MCF 10A (cell line): ENCODE measurements at regions not wholly inside any gene's neighbourhood (a gene's known extent, or its start where the extent isn't known, plus 50 kb on each side); places are given as distances from the start of the nearest gene placed in this dataset.

ENCODE experiments used
- BruUV-seq: library from RNA; stranded (reverse); fragments of 400-500 nt; replicated peaks from 2 replicates; lab custom pipeline; 2021; lab: Mats Ljungman, UMichigan
- CTCF ChIA-PET: fragments of 300-600 bp; sonication (Branson Sonifier 250); formaldehyde crosslinking; extraction: SDS; loops from one replicate; lab custom pipeline; 2021; ENCODE audit warnings: antibody characterized with exemption, inconsistent platforms; lab: Yijun Ruan, JAX
- POLR2A ChIA-PET: fragments of 300-600, 350-650 bp; sonication (Branson Sonifier 250); formaldehyde crosslinking; extraction: SDS; loops from one replicate; lab custom pipeline; 2020; ENCODE audit warnings: antibody characterized with exemption, inconsistent platforms; lab: Yijun Ruan, JAX
- DNase-seq: peaks from one replicate; pipeline ENCODE4 v3.0.0-alpha.2; 2018; ENCODE audit not compliant: unreplicated experiment
- H3K27ac Mint-ChIP-seq: one replicate; pipeline ENCODE4 v1.8.0; 2022; ENCODE audit warnings: mild to moderate bottlenecking, low read depth, mixed read lengths; ENCODE audit not compliant: unreplicated experiment
- H3K27me3 Mint-ChIP-seq: one replicate; pipeline ENCODE4 v1.8.0; 2022; ENCODE audit warnings: mixed read lengths; ENCODE audit not compliant: insufficient read depth, unreplicated experiment
- H3K36me3 Mint-ChIP-seq: one replicate; pipeline ENCODE4 v1.8.0; 2022; ENCODE audit warnings: mild to moderate bottlenecking, moderate library complexity, mixed read lengths; ENCODE audit not compliant: insufficient read depth, unreplicated experiment
- H3K4me1 Mint-ChIP-seq: one replicate; pipeline ENCODE4 v1.8.0; 2022; ENCODE audit warnings: mixed read lengths; ENCODE audit not compliant: insufficient read depth, unreplicated experiment
- H3K4me3 Mint-ChIP-seq: one replicate; pipeline ENCODE4 v1.8.0; 2022; ENCODE audit warnings: mild to moderate bottlenecking, moderate library complexity, mixed read lengths; ENCODE audit not compliant: unreplicated experiment
- H3K9me3 Mint-ChIP-seq: one replicate; pipeline ENCODE4 v1.8.0; 2022; ENCODE audit warnings: mixed read lengths; ENCODE audit not compliant: unreplicated experiment
- CTCF ChIP-seq: fragments of 200-600 bp; IDR thresholded peaks from one replicate; pipeline ENCODE4 v1.8.0; 2022; ENCODE audit warnings: antibody characterized with exemption, mild to moderate bottlenecking; ENCODE audit not compliant: unreplicated experiment
- intact Hi-C: fragments of 100-400 bp; cut with micrococcal nuclease; formaldehyde crosslinking; loops from 2 replicates; pipeline ENCODE4 v1.14.1; 2022

GRCh38 chr16:8187782-8188372 lies 402.4 kb downstream of the TMEM114 start:
- intact Hi-C loops = no loop called here
- CTCF ChIA-PET = interaction anchor here (0.5 kb wide), 1 partner anchor 9 kb away, joined by 4 read pairs; no protein-coding TSS in a partner anchor
- H3K36me3 Mint-ChIP-seq = no peaks in the 10 kb centered on the region
- no peaks in the 10 kb centered on the region for H3K4me1 Mint-ChIP-seq
- no peaks in the 10 kb centered on the region for H3K27me3 Mint-ChIP-seq
- DNase-seq = no peak
- TF ChIP-seq CTCF = no peak
- no peak overlapping the region for H3K4me3 Mint-ChIP-seq
- POLR2A ChIA-PET = no interaction called here
- BruUV-seq = no TSS peak
- H3K27ac Mint-ChIP-seq = no peak overlapping the region
- peaks cover 31% of the 10 kb centered on the region for H3K9me3 Mint-ChIP-seq

- no TSS peak for BruUV-seq
- TF ChIP-seq CTCF = no peak
- CTCF ChIA-PET = no interaction called here
- no peaks in the 10 kb centered on the region for H3K36me3 Mint-ChIP-seq
- H3K9me3 Mint-ChIP-seq = peaks cover 15% of the 10 kb centered on the region
- POLR2A ChIA-PET = interaction anchor here (0.6 kb wide), 1 partner anchor 21 kb away, joined by 4 read pairs; no protein-coding TSS in a partner anchor
- DNase-seq = no peak
- no peaks in the 10 kb centered on the region for H3K27me3 Mint-ChIP-seq
- H3K4me1 Mint-ChIP-seq = no peaks in the 10 kb centered on the region
- no peak overlapping the region for H3K27ac Mint-ChIP-seq
- intact Hi-C loops = no loop called here
- no peak overlapping the region for H3K4me3 Mint-ChIP-seq
Measured at GRCh38 chr16:8184854-8185253, 405.5 kb downstream of the TMEM114 start.

GRCh38 chr16:8183176-8184099 lies 406.9 kb downstream of the TMEM114 start:
- POLR2A ChIA-PET = no interaction called here
- no peak for DNase-seq
- no peaks in the 10 kb centered on the region for H3K4me1 Mint-ChIP-seq
- H3K36me3 Mint-ChIP-seq = no peaks in the 10 kb centered on the region
- no peaks in the 10 kb centered on the region for H3K27me3 Mint-ChIP-seq
- H3K27ac Mint-ChIP-seq = no peak overlapping the region
- CTCF ChIA-PET = interaction anchor here (0.6 kb wide), 2 partner anchors 335 to 1641 kb away, joined by 3 to 5 read pairs; no protein-coding TSS in a partner anchor
- H3K4me3 Mint-ChIP-seq = no peak overlapping the region
- peaks cover 15% of the 10 kb centered on the region for H3K9me3 Mint-ChIP-seq
- no TSS peak for BruUV-seq
- TF ChIP-seq CTCF = no peak
- intact Hi-C loops = no loop called here

- DNase-seq = no peak
- TF ChIP-seq CTCF = no peak
- no peaks in the 10 kb centered on the region for H3K36me3 Mint-ChIP-seq
- no peaks in the 10 kb centered on the region for H3K27me3 Mint-ChIP-seq
- BruUV-seq = no TSS peak
- POLR2A ChIA-PET = no interaction called here
- CTCF ChIA-PET = no interaction called here
- peaks cover 11% of the 10 kb centered on the region for H3K9me3 Mint-ChIP-seq
- intact Hi-C loops = no loop called here
- no peak overlapping the region for H3K27ac Mint-ChIP-seq
- H3K4me1 Mint-ChIP-seq = no peaks in the 10 kb centered on the region
- H3K4me3 Mint-ChIP-seq = no peak overlapping the region
Measured at GRCh38 chr16:8182761-8183160, 407.6 kb downstream of the TMEM114 start.
